Thoracic aorta (tissue), 2 donors: ENCODE measurements at regions not wholly inside any gene's neighbourhood (a gene's known extent, or its start where the extent isn't known, plus 50 kb on each side); places are given as distances from the start of the nearest gene placed in this dataset.

Experiments used
- ATAC-seq: fragments of 150-250 bp; one replicate; pipeline ENCODE4 v1.8.0; 2017; ENCODE audit warnings: low read depth; ENCODE audit not compliant: insufficient number of reproducible peaks, low FRiP score
- DNase-seq: peaks from one replicate; pipeline ENCODE4 v3.0.0-alpha.2; 2020; ENCODE audit warnings: low spot score
- H3K27ac ChIP-seq, 2 donors: fragments of 200-600 bp; sonication (generic); 1 replicate in 1 of 2; 2 replicates in 1 of 2; pipeline ENCODE4 v1.5.1; 2016; ENCODE audit warnings: mild to moderate bottlenecking in 2 of 2, moderate library complexity in 2 of 2
- H3K27me3 ChIP-seq: fragments of 200-600 bp; sonication (generic); replicated peaks from 2 replicates; pipeline ENCODE4 v1.6.0; 2016; ENCODE audit warnings: mild to moderate bottlenecking; ENCODE audit not compliant: insufficient read depth
- H3K36me3 ChIP-seq: fragments of 200-600 bp; sonication (generic); one replicate; pipeline ENCODE4 v1.5.1; 2016
- H3K4me1 ChIP-seq, 2 donors: fragments of 200-600 bp; sonication (generic); 1 replicate in 1 of 2; 2 replicates in 1 of 2; pipeline versions ENCODE4 v1.5.1 to v1.6.0; 2016; ENCODE audit warnings: low read depth in 2 of 2, mild to moderate bottlenecking in 1 of 2; ENCODE audit not compliant: control insufficient read depth in 1 of 2
- H3K4me3 ChIP-seq: fragments of 200-600 bp; sonication (generic); 2 replicates; pipeline ENCODE4 v1.5.1; 2016; ENCODE audit warnings: mild to moderate bottlenecking
- H3K9me3 ChIP-seq: fragments of 200-600 bp; sonication (generic); 2 replicates; pipeline ENCODE4 v1.5.1; 2016
- CTCF ChIP-seq: fragments of 200-600 bp; sonication (generic); IDR thresholded peaks from one replicate; pipeline ENCODE4 v1.5.1; 2019; ENCODE audit warnings: antibody characterized with exemption

DNA sequence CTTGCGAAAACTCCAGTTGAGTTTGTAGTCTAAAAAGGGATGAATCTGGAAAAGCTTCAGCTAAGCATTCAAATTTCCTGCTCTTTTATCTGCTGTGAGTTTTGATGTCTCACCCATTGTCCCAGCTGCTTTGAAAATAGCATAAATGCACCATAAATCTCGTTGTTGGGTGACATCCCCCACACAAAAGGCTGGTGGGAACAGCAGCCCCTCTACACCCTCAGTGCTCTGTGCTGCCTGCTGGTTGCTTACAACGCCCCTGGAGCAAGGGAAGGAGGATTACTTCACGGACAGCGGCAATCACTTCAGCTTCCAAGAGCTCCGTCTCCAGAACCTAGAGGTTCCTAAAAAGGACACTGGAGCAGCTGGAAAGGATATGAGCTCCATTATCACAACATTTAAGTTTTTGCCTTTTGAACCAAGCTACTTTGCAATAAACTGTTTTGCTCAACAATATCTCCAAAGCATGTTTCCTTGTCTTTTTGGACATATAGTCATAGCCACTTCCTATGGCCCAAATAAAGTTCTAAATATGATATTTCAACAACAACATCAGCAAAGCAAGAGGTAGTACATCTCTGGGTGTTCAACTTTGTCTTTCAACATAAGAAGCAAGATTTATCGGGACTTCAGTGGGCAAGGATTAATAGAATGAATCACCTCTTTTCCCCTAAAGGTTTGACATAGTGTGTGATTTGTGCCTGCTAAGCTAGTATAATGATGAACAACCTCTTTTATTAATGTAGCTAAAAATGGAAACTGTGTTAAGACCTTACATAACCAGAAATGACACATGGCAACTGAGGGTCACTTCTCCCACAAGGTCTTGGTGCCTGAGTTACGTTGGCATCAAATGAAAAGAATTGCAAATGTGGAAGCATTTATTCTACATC lies 413.5 kb downstream of the TXNL1 start:
- Histone ChIP-seq H3K4me1 (peaks cover 0 to 2% of the 10 kb centered on the region in 2 donors), H3K4me3 (no peak overlapping the region), H3K27me3 (no peaks in the 10 kb centered on the region), H3K36me3 (no peaks in the 10 kb centered on the region), H3K27ac (no peak overlapping the region), H3K9me3 (no peaks in the 10 kb centered on the region)
- DNase-seq (no peak), ATAC-seq (no peak)
- no peak for TF ChIP-seq CTCF

- Histone ChIP-seq H3K36me3 (no peaks in the 10 kb centered on the region), H3K4me3 (no peak overlapping the region), H3K4me1 (peaks cover 0 to 2% of the 10 kb centered on the region in 2 donors), H3K9me3 (no peaks in the 10 kb centered on the region), H3K27me3 (no peaks in the 10 kb centered on the region), H3K27ac (no peak overlapping the region)
- DNase-seq (no peak), ATAC-seq (no peak)
- no peak for TF ChIP-seq CTCF
These were observed 417.0 kb downstream of the TXNL1 start for GRCh38 chr18:56221195-56222065.

DNA sequence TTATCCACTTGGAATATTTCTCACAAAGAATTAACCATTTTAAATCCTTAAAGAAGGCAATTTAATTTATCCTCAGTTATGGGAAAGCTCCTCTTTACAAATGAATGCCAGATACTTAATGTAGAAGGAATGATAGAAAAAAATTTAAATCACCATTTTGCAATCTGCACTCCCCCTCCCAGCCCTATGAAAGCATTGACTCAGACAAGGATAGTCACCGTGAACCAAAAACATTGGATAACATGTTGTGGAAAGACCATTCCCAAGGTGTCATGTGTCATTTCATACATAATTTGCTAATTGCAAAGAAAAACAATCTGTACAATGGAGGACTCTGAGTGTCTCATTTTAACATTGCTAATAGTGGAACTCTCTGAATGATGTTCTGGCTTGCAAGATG lies 421.0 kb downstream of the TXNL1 start:
- ATAC-seq (no peak), DNase-seq (no peak)
- Histone ChIP-seq H3K4me1 (peaks cover 0 to 2% of the 10 kb centered on the region in 2 donors), H3K27me3 (no peaks in the 10 kb centered on the region), H3K36me3 (no peaks in the 10 kb centered on the region), H3K4me3 (no peak overlapping the region), H3K9me3 (no peaks in the 10 kb centered on the region), H3K27ac (no peak overlapping the region)
- no peak for TF ChIP-seq CTCF

- no peak overlapping the region for H3K27ac ChIP-seq
- no peaks in the 10 kb centered on the region for H3K36me3 ChIP-seq
- DNase-seq (no peak), ATAC-seq (no peak)
- H3K9me3 ChIP-seq = no peaks in the 10 kb centered on the region
- H3K4me3 ChIP-seq = no peak overlapping the region
- no peaks in the 10 kb centered on the region for H3K4me1 ChIP-seq
- TF ChIP-seq CTCF = no peak
- no peaks in the 10 kb centered on the region for H3K27me3 ChIP-seq
These were observed 423.7 kb downstream of the TXNL1 start for GRCh38 chr18:56214706-56215105.

GRCh38 chr18:56210520-56210919 lies 427.9 kb downstream of the TXNL1 start:
- TF ChIP-seq CTCF = no peak
- Histone ChIP-seq H3K4me1 (no peaks in the 10 kb centered on the region), H3K4me3 (no peak overlapping the region), H3K36me3 (no peaks in the 10 kb centered on the region), H3K27me3 (no peaks in the 10 kb centered on the region), H3K27ac (no peak overlapping the region), H3K9me3 (no peaks in the 10 kb centered on the region)
- ATAC-seq (no peak), DNase-seq (no peak)
